DND-41 (cell line): ENCODE measurements at regions not wholly inside any gene's neighbourhood (a gene's known extent, or its start where the extent isn't known, plus 50 kb on each side); places are given as distances from the start of the nearest gene placed in this dataset.

Experiments used
- ATAC-seq: fragments of 200-7000 bp; cut with Tn5 transposase; 3 replicates; pipeline ENCODE4 v1.9.1; 2021; ENCODE audit warnings: low read depth; ENCODE audit not compliant: insufficient read depth
- DNase-seq: peaks from one replicate; pipeline ENCODE4 v3.0.0-alpha.2; 2020
- H2AFZ ChIP-seq: 2 replicates; pipeline ENCODE4 v1.6.0; 2012; ENCODE audit warnings: low read depth, low read length
- H3K27ac ChIP-seq: 2 replicates; pipeline ENCODE4 v1.5.1; 2012; ENCODE audit warnings: low read length, inconsistent platforms
- H3K27me3 ChIP-seq: fragments of 200-600 bp; sonication (generic); 2 replicates; pipeline ENCODE4 v1.6.0; 2012; ENCODE audit warnings: low read length, mild to moderate bottlenecking, inconsistent platforms; ENCODE audit not compliant: insufficient read depth, poor library complexity
- H3K36me3 ChIP-seq: 2 replicates; pipeline ENCODE4 v1.5.1; 2012; ENCODE audit warnings: low read length, inconsistent platforms; ENCODE audit not compliant: insufficient read depth
- H3K4me1 ChIP-seq: 2 replicates; pipeline ENCODE4 v1.5.1; 2012; ENCODE audit warnings: mild to moderate bottlenecking, low read length; ENCODE audit not compliant: insufficient read depth
- H3K4me2 ChIP-seq: 2 replicates; pipeline ENCODE4 v1.6.0; 2012; ENCODE audit warnings: mild to moderate bottlenecking, moderate library complexity, low read length, inconsistent platforms; ENCODE audit not compliant: insufficient read depth
- H3K4me3 ChIP-seq, 2 experiments: fragments of 200-600 bp in 1 of 2; shearing (Covaris generic) in 1 of 2; 2 replicates each; pipeline ENCODE4 v1.5.1; 2012 to 2016; ENCODE audit warnings: inconsistent platforms in 2 of 2, low read length in 2 of 2, mild to moderate bottlenecking in 2 of 2, low read depth in 1 of 2, moderate library complexity in 1 of 2
- H3K79me2 ChIP-seq: 2 replicates; pipeline ENCODE4 v1.6.0; 2012; ENCODE audit warnings: low read length, inconsistent platforms; ENCODE audit not compliant: insufficient read depth
- H3K9ac ChIP-seq: 2 replicates; pipeline ENCODE4 v1.6.0; 2012; ENCODE audit warnings: low read depth, mild to moderate bottlenecking, inconsistent platforms, low read length, moderate library complexity
- H3K9me3 ChIP-seq: 2 replicates; pipeline ENCODE4 v1.5.1; 2012; ENCODE audit warnings: low read length, moderate library complexity, mild to moderate bottlenecking, inconsistent platforms; ENCODE audit not compliant: insufficient read depth, severe bottlenecking
- H4K20me1 ChIP-seq: 2 replicates; pipeline ENCODE4 v1.6.0; 2012; ENCODE audit warnings: low read length; ENCODE audit not compliant: insufficient read depth
- EZH2 ChIP-seq: IDR thresholded peaks from 3 replicates; pipeline ENCODE4 v1.6.1; 2012; ENCODE audit warnings: borderline replicate concordance, low read depth, mild to moderate bottlenecking, moderate library complexity, low read length, inconsistent platforms; ENCODE audit not compliant: severe bottlenecking
- TF ChIP-seq, protein P1 (sequence below): IDR thresholded peaks from 2 replicates; pipeline ENCODE4 v1.5.1; 2012; ENCODE audit warnings: borderline replicate concordance, low read length, moderate library complexity, mild to moderate bottlenecking; ENCODE audit not compliant: poor library complexity, severe bottlenecking; ENCODE audit errors: extremely low read depth

DNA sequence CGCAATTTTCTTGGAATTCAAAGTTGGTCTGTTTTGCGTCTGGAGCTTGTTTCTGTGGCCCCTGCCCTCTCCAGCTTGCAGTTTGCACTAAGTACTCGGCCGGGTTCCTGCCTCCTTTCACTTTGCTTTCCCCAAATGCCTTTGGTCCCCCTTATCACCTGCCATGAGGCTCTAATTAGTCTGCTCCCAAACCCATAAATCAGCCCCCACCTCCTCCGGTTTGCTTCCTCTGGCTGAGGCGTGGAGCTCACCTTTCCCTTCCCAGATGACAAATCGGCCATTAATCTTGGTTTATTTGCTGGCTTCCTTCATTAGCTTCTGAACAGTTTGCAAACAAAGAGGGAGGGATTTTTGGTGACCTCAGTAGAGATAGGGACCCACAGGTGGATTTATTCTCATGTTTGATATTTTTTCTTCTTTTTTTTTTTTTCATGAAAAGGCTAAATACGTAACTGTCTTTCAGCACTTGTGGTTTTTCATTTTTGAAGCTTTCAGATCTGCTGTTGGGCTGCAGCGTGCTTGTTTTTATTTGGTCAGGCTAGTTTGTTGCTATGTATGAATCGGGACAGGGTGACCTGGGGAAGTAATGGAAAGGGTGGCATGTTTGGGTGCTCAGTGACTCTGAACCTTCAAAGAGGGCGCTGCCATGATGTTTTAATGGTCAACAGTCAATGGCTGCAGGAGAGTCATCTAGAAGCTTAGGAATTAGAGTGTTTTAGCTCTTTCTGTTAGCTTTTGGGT is 121.7 kb upstream of the JAG1 start:
- DNase-seq (no peak), ATAC-seq (no peak)
- Histone ChIP-seq H3K4me2 (no peak overlapping the region), H2AFZ (no peak overlapping the region), H3K27ac (no peak overlapping the region), H3K4me1 (no peaks in the 10 kb centered on the region), H3K9me3 (no peaks in the 10 kb centered on the region), H3K79me2 (no peaks in the 10 kb centered on the region), H3K36me3 (no peaks in the 10 kb centered on the region), H4K20me1 (no peaks in the 10 kb centered on the region), H3K4me3 (no peak overlapping the region), H3K9ac (no peak overlapping the region), H3K27me3 (no peaks in the 10 kb centered on the region)
- TF ChIP-seq, protein P1, sequence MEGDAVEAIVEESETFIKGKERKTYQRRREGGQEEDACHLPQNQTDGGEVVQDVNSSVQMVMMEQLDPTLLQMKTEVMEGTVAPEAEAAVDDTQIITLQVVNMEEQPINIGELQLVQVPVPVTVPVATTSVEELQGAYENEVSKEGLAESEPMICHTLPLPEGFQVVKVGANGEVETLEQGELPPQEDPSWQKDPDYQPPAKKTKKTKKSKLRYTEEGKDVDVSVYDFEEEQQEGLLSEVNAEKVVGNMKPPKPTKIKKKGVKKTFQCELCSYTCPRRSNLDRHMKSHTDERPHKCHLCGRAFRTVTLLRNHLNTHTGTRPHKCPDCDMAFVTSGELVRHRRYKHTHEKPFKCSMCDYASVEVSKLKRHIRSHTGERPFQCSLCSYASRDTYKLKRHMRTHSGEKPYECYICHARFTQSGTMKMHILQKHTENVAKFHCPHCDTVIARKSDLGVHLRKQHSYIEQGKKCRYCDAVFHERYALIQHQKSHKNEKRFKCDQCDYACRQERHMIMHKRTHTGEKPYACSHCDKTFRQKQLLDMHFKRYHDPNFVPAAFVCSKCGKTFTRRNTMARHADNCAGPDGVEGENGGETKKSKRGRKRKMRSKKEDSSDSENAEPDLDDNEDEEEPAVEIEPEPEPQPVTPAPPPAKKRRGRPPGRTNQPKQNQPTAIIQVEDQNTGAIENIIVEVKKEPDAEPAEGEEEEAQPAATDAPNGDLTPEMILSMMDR = no peak
- TF ChIP-seq EZH2 = no peak

- Histone ChIP-seq H4K20me1 (no peaks in the 10 kb centered on the region), H3K9me3 (no peaks in the 10 kb centered on the region), H3K9ac (no peak overlapping the region), H3K79me2 (no peaks in the 10 kb centered on the region), H3K4me1 (no peaks in the 10 kb centered on the region), H3K27ac (no peak overlapping the region), H3K36me3 (no peaks in the 10 kb centered on the region), H2AFZ (no peak overlapping the region), H3K4me2 (no peak overlapping the region), H3K27me3 (no peaks in the 10 kb centered on the region), H3K4me3 (no peak overlapping the region)
- ATAC-seq = no peak
- TF ChIP-seq EZH2 = no peak
- TF ChIP-seq, protein P1 = no peak
- no peak for DNase-seq
Observed at GRCh38 chr20:10798811-10799210, 125.0 kb upstream of the JAG1 start.

DNA sequence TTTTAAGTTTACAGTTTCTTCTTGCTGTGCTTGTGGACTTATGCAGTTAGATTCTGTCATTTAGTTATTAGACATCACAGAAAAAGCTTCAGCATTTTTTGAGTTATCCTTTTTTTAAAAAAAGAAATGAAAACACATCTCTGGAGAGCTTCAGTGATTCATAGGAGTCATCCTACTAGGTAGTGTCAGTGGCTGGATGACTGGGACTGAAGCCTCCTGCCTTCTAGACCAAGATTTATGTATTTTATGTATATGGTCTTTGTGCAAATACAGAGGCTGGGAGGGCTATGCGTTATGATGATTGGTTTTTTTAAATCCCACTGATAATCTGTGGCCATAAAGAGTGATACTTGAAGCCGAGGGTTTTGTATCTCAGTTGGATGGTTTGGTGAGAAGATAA is 125.9 kb upstream of the JAG1 start:
- no peaks in the 10 kb centered on the region for H3K36me3 ChIP-seq
- H3K4me1 ChIP-seq = no peaks in the 10 kb centered on the region
- H3K4me2 ChIP-seq = no peak overlapping the region
- DNase-seq (no peak), ATAC-seq (no peak)
- no peak overlapping the region for H2AFZ ChIP-seq
- no peak overlapping the region for H3K27ac ChIP-seq
- TF ChIP-seq, protein P1 = no peak
- no peak for TF ChIP-seq EZH2
- no peaks in the 10 kb centered on the region for H3K27me3 ChIP-seq
- H3K9me3 ChIP-seq = no peaks in the 10 kb centered on the region
- H4K20me1 ChIP-seq = no peaks in the 10 kb centered on the region
- no peak overlapping the region for H3K9ac ChIP-seq
- H3K79me2 ChIP-seq = no peaks in the 10 kb centered on the region
- H3K4me3 ChIP-seq = no peak overlapping the region

- H3K4me3 ChIP-seq = no peak overlapping the region
- H3K79me2 ChIP-seq = no peaks in the 10 kb centered on the region
- no peaks in the 10 kb centered on the region for H3K36me3 ChIP-seq
- H3K27ac ChIP-seq = no peak overlapping the region
- H2AFZ ChIP-seq = no peak overlapping the region
- H3K4me2 ChIP-seq = no peak overlapping the region
- no peaks in the 10 kb centered on the region for H3K4me1 ChIP-seq
- no peak for TF ChIP-seq EZH2
- no peaks in the 10 kb centered on the region for H3K9me3 ChIP-seq
- no peaks in the 10 kb centered on the region for H3K27me3 ChIP-seq
- ATAC-seq (no peak), DNase-seq (no peak)
- no peaks in the 10 kb centered on the region for H4K20me1 ChIP-seq
- H3K9ac ChIP-seq = no peak overlapping the region
Observed at GRCh38 chr20:10800288-10800687, 126.5 kb upstream of the JAG1 start.
